H9 (cell line): ENCODE measurements at regions not wholly inside any gene's neighbourhood (a gene's known extent, or its start where the extent isn't known, plus 50 kb on each side); places are given as distances from the start of the nearest gene placed in this dataset.

ENCODE experiments used
- DNase-seq: peaks from one replicate; pipeline ENCODE4 v3.0.0-alpha.2; 2017
- H2AFZ ChIP-seq: one replicate; pipeline ENCODE4 v1.6.1; 2013; ENCODE audit warnings: mild to moderate bottlenecking, low read length, control low read depth, moderate library complexity
- H2AK5ac ChIP-seq: 2 replicates; pipeline ENCODE4 v1.6.1; 2013; ENCODE audit warnings: low read length, control low read depth, mixed read lengths; ENCODE audit not compliant: insufficient read length
- H2BK120ac ChIP-seq: one replicate; pipeline ENCODE4 v1.6.1; 2013; ENCODE audit warnings: low read depth, mild to moderate bottlenecking, low read length, control low read depth, inconsistent platforms; ENCODE audit not compliant: poor library complexity, severe bottlenecking
- H2BK12ac ChIP-seq: 2 replicates; pipeline ENCODE4 v1.6.1; 2013; ENCODE audit warnings: low read length, control low read depth, mixed read lengths, low read depth; ENCODE audit not compliant: insufficient read length
- H2BK15ac ChIP-seq: 2 replicates; pipeline ENCODE4 v1.6.1; 2013; ENCODE audit warnings: low read depth, low read length, control low read depth
- H2BK20ac ChIP-seq: one replicate; pipeline ENCODE4 v1.6.1; 2013; ENCODE audit warnings: low read depth, mild to moderate bottlenecking, low read length, control low read depth, inconsistent platforms; ENCODE audit not compliant: poor library complexity, severe bottlenecking
- H2BK5ac ChIP-seq: 2 replicates; pipeline ENCODE4 v1.6.1; 2013; ENCODE audit warnings: low read length, control low read depth, mixed read lengths; ENCODE audit not compliant: insufficient read length
- H3K14ac ChIP-seq: 2 replicates; pipeline ENCODE4 v1.6.1; 2013; ENCODE audit warnings: low read length, control low read depth; ENCODE audit not compliant: insufficient read depth
- H3K18ac ChIP-seq: 2 replicates; pipeline ENCODE4 v1.6.1; 2013; ENCODE audit warnings: low read depth, mild to moderate bottlenecking, mixed read lengths, low read length, control low read depth; ENCODE audit not compliant: insufficient read length
- H3K23ac ChIP-seq: 2 replicates; pipeline ENCODE4 v1.6.1; 2013; ENCODE audit warnings: low read length, control low read depth, mixed read lengths, low read depth; ENCODE audit not compliant: insufficient read length
- H3K23me2 ChIP-seq: 2 replicates; pipeline ENCODE4 v1.6.1; 2013; ENCODE audit warnings: low read depth, mild to moderate bottlenecking, mixed read lengths, low read length, control low read depth; ENCODE audit not compliant: insufficient read length, poor library complexity, severe bottlenecking
- H3K27ac ChIP-seq: 2 replicates; pipeline ENCODE4 v1.5.1; 2013; ENCODE audit warnings: low read length, control low read depth, mixed read lengths, low read depth; ENCODE audit not compliant: insufficient read length
- H3K27me3 ChIP-seq: 2 replicates; pipeline ENCODE4 v1.6.1; 2013; ENCODE audit warnings: low read length, control low read depth, inconsistent platforms; ENCODE audit not compliant: insufficient read depth
- H3K4ac ChIP-seq: 2 replicates; pipeline ENCODE4 v1.6.1; 2013; ENCODE audit warnings: low read depth, mild to moderate bottlenecking, control low read depth, inconsistent platforms, low read length, moderate library complexity
- H3K4me1 ChIP-seq: 2 replicates; pipeline ENCODE4 v1.6.1; 2013; ENCODE audit warnings: low read length, control low read depth, inconsistent platforms; ENCODE audit not compliant: insufficient read depth
- H3K4me2 ChIP-seq: 2 replicates; pipeline ENCODE4 v1.6.1; 2013; ENCODE audit warnings: low read length, control low read depth, mixed read lengths; ENCODE audit not compliant: insufficient read length, insufficient read depth
- H3K56ac ChIP-seq: 2 replicates; pipeline ENCODE4 v1.6.1; 2013; ENCODE audit warnings: low read depth, mild to moderate bottlenecking, mixed read lengths, low read length, control low read depth; ENCODE audit not compliant: insufficient read length
- H3K79me1 ChIP-seq: 2 replicates; pipeline ENCODE4 v1.6.1; 2013; ENCODE audit warnings: low read depth, mild to moderate bottlenecking, moderate library complexity, low read length, control low read depth, inconsistent platforms; ENCODE audit not compliant: insufficient read depth, poor library complexity, severe bottlenecking
- H3K79me2 ChIP-seq: 2 replicates; pipeline ENCODE4 v1.6.1; 2013; ENCODE audit warnings: low read length, control low read depth, inconsistent platforms; ENCODE audit not compliant: insufficient read depth
- H3K9ac ChIP-seq: 2 replicates; pipeline ENCODE4 v1.6.1; 2013; ENCODE audit warnings: low read length, control low read depth, mixed read lengths; ENCODE audit not compliant: insufficient read length; ENCODE audit errors: extremely low read depth
- H3K9me3 ChIP-seq: one replicate; pipeline ENCODE4 v1.6.1; 2013; ENCODE audit warnings: low read depth, low read length, inconsistent platforms; ENCODE audit not compliant: control insufficient read depth
- H3T11ph ChIP-seq: one replicate; pipeline ENCODE4 v1.6.1; 2013; ENCODE audit warnings: mild to moderate bottlenecking, low read length, control low read depth, inconsistent platforms
- H4K20me1 ChIP-seq: one replicate; pipeline ENCODE4 v1.6.1; 2013; ENCODE audit not compliant: control insufficient read depth, insufficient read length, insufficient read depth
- H4K5ac ChIP-seq: 2 replicates; pipeline ENCODE4 v1.6.1; 2013; ENCODE audit warnings: low read depth, mild to moderate bottlenecking, mixed read lengths, low read length, control low read depth; ENCODE audit not compliant: insufficient read length
- H4K8ac ChIP-seq: replicated peaks from 2 replicates; pipeline ENCODE4 v1.6.1; 2013; ENCODE audit warnings: low read length, control low read depth, mixed read lengths, low read depth; ENCODE audit not compliant: insufficient read length
- H4K91ac ChIP-seq: 2 replicates; pipeline ENCODE4 v1.6.1; 2013; ENCODE audit warnings: low read depth, mild to moderate bottlenecking, moderate library complexity, mixed read lengths, low read length, control low read depth; ENCODE audit not compliant: insufficient read length
- H3K27ac Mint-ChIP-seq, 3 experiments: 2 replicates in 2 of 3; 3 replicates in 1 of 3; pipeline ENCODE4 v1.8.0; 2020 to 2021; ENCODE audit warnings: mixed read lengths in 3 of 3, mild to moderate bottlenecking in 1 of 3, moderate library complexity in 1 of 3
- H3K27me3 Mint-ChIP-seq: 2 replicates; pipeline ENCODE4 v1.8.0; 2021; ENCODE audit warnings: low read depth, mild to moderate bottlenecking, moderate library complexity, mixed read lengths
- H3K36me3 Mint-ChIP-seq, 3 experiments: 2 replicates in 2 of 3; 3 replicates in 1 of 3; pipeline ENCODE4 v1.8.0; 2020 to 2021; ENCODE audit warnings: low read depth in 3 of 3, mixed read lengths in 3 of 3; ENCODE audit not compliant: insufficient read depth in 1 of 3
- H3K4me1 Mint-ChIP-seq, 2 experiments: 2 replicates each; pipeline ENCODE4 v1.8.0; 2020; ENCODE audit warnings: mixed read lengths in 2 of 2
- H3K4me3 Mint-ChIP-seq, 2 experiments: 2 replicates in 1 of 2; 3 replicates in 1 of 2; pipeline ENCODE4 v1.8.0; 2020 to 2021; ENCODE audit warnings: mild to moderate bottlenecking in 2 of 2, mixed read lengths in 2 of 2, moderate library complexity in 1 of 2
- H3K9me3 Mint-ChIP-seq, 2 experiments: 2 replicates in 1 of 2; 3 replicates in 1 of 2; pipeline ENCODE4 v1.8.0; 2020; ENCODE audit warnings: mild to moderate bottlenecking in 2 of 2, mixed read lengths in 2 of 2, moderate library complexity in 1 of 2
- CTCF ChIP-seq: fragments of 200-600 bp; sonication (generic); conservative IDR thresholded peaks from 3 replicates; pipeline ENCODE4 v1.8.0; 2021; ENCODE audit warnings: antibody characterized with exemption, mild to moderate bottlenecking
- WGBS: extraction: QIAGEN DNeasy Blood & Tissue Kit; methylation state at CpG from one replicate; pipeline ENCODE4 v1.1.7; 2013; ENCODE audit warnings: missing lambda C conversion rate, low lambda C conversion rate, mixed read lengths; ENCODE audit not compliant: insufficient read length; ENCODE audit errors: extremely low coverage; 5-methylcytosine and 5-hydroxymethylcytosine counted together

GRCh38 chr3:16795581-16795980, 89.2 kb upstream of the PLCL2 start:
- Mint-ChIP-seq H3K9me3 (peaks cover 0 to 3% of the 10 kb centered on the region in 2 experiments; a peak in 3 of 5 replicates), H3K27ac (no peak overlapping the region; a peak in 1 of 7 replicates), H3K4me1 (peaks cover 34 to 52% of the 10 kb centered on the region in 2 experiments), H3K4me3 (no peak overlapping the region), H3K36me3 (peaks cover 4 to 35% (median 7%) of the 10 kb centered on the region in 3 experiments), H3K27me3 (peaks cover 2% of the 10 kb centered on the region; the same call in 1 of the 2 replicates)
- Histone ChIP-seq H4K91ac (no peak overlapping the region), H3K23me2 (no peaks in the 10 kb centered on the region), H4K20me1 (no peaks in the 10 kb centered on the region), H3K56ac (no peak overlapping the region), H3K4me2 (no peak overlapping the region), H4K8ac (no peak overlapping the region), H3K4me1 (peaks cover 13% of the 10 kb centered on the region; the same call in 1 of the 2 replicates), H3K27me3 (no peaks in the 10 kb centered on the region), H3K9me3 (no peaks in the 10 kb centered on the region), H3K23ac (no peak overlapping the region), H4K5ac (no peak overlapping the region), H2AK5ac (no peak overlapping the region), H2BK5ac (no peak overlapping the region), H2BK20ac (no peak overlapping the region), H2BK12ac (no peak overlapping the region), H3K79me2 (no peaks in the 10 kb centered on the region), H3T11ph (no peak overlapping the region), H3K14ac (no peak overlapping the region), H3K9ac (no peak overlapping the region), H2BK15ac (no peak overlapping the region), H3K27ac (no peak overlapping the region), H3K18ac (no peak overlapping the region), H2BK120ac (no peak overlapping the region), H3K79me1 (no peaks in the 10 kb centered on the region), H2AFZ (no peak overlapping the region), H3K4ac (no peak overlapping the region)
- no peak for TF ChIP-seq CTCF
- WGBS = no CpG with 5 or more reads among the region's 2 CpGs
- DNase-seq = no peak
